ENCODE measurements at regions not wholly inside any gene's neighbourhood (a gene's known extent, or its start where the extent isn't known, plus 50 kb on each side); places are given as distances from the start of the nearest gene placed in this dataset.
A peak's percentile ranks its signal among the peaks of the same experiment; 100 is the strongest.

GRCh38 chr18:25818505-25818904 is 271.9 kb downstream of the SS18 start:
- Histone ChIP-seq H3K4me3 (ENCODE audit: low read depth, low read length) (no peak overlapping the region), H3K27ac (no peak overlapping the region), H3K9me3 (ENCODE audit: severe bottlenecking) (no peaks in the 10 kb centered on the region), H3K36me3 (no peaks in the 10 kb centered on the region), H3K27me3 (ENCODE audit: insufficient read depth, low read depth, severe bottlenecking) (peaks cover 4% of the 10 kb centered on the region)
- no peak for TF ChIP-seq CTCF (IDR thresholded peaks at IDR 0.05; ENCODE audit: low read depth, low read length)
- no peak for DNase-seq

- Histone ChIP-seq H3K36me3 (no peaks in the 10 kb centered on the region), H3K27ac (no peak overlapping the region), H3K9me3 (ENCODE audit: severe bottlenecking) (no peaks in the 10 kb centered on the region), H3K27me3 (ENCODE audit: insufficient read depth, low read depth, severe bottlenecking) (peaks cover 8% of the 10 kb centered on the region), H3K4me3 (ENCODE audit: low read depth, low read length) (no peak overlapping the region)
- TF ChIP-seq CTCF (IDR thresholded peaks at IDR 0.05; ENCODE audit: low read depth, low read length), result no peak
- DNase-seq, result peak; percentile 28
Measured at GRCh38 chr18:25817546-25818237, 272.7 kb downstream of the SS18 start.

- H3K4me3 ChIP-seq (ENCODE audit: low read depth, low read length), result no peak overlapping the region
- H3K9me3 ChIP-seq (ENCODE audit: severe bottlenecking), result no peaks in the 10 kb centered on the region
- peaks cover 10% of the 10 kb centered on the region for H3K27me3 ChIP-seq (ENCODE audit: insufficient read depth, low read depth, severe bottlenecking)
- no peak overlapping the region for H3K27ac ChIP-seq
- DNase-seq, result no peak
- H3K36me3 ChIP-seq, result no peaks in the 10 kb centered on the region
- TF ChIP-seq CTCF (IDR thresholded peaks at IDR 0.05; ENCODE audit: low read depth, low read length), result no peak
Measured at GRCh38 chr18:25815659-25816058, 274.8 kb downstream of the SS18 start.

- Histone ChIP-seq H3K4me3 (ENCODE audit: low read depth, low read length) (no peak overlapping the region), H3K36me3 (no peaks in the 10 kb centered on the region), H3K27me3 (ENCODE audit: insufficient read depth, low read depth, severe bottlenecking) (peaks cover 10% of the 10 kb centered on the region), H3K27ac (no peak overlapping the region), H3K9me3 (ENCODE audit: severe bottlenecking) (no peaks in the 10 kb centered on the region)
- TF ChIP-seq CTCF (IDR thresholded peaks at IDR 0.05; ENCODE audit: low read depth, low read length), result no peak
- DNase-seq, result no peak
Measured at GRCh38 chr18:25814841-25815458, 275.5 kb downstream of the SS18 start.

- Histone ChIP-seq H3K36me3 (no peaks in the 10 kb centered on the region), H3K27ac (no peak overlapping the region), H3K9me3 (ENCODE audit: severe bottlenecking) (no peaks in the 10 kb centered on the region), H3K4me3 (ENCODE audit: low read depth, low read length) (no peak overlapping the region), H3K27me3 (ENCODE audit: insufficient read depth, low read depth, severe bottlenecking) (peaks cover 12% of the 10 kb centered on the region)
- no peak for DNase-seq
- no peak for TF ChIP-seq CTCF (IDR thresholded peaks at IDR 0.05; ENCODE audit: low read depth, low read length)
Measured at GRCh38 chr18:25813110-25813509, 277.3 kb downstream of the SS18 start.
